Umbilical cord (tissue), 1 donor: ENCODE measurements at regions not wholly inside any gene's neighbourhood (a gene's known extent, or its start where the extent isn't known, plus 50 kb on each side); places are given as distances from the start of the nearest gene placed in this dataset.

ENCODE experiments used
- DNase-seq: peaks from one replicate; pipeline ENCODE4 v3.0.0-alpha.2; 2015; ENCODE audit warnings: low spot score

DNA sequence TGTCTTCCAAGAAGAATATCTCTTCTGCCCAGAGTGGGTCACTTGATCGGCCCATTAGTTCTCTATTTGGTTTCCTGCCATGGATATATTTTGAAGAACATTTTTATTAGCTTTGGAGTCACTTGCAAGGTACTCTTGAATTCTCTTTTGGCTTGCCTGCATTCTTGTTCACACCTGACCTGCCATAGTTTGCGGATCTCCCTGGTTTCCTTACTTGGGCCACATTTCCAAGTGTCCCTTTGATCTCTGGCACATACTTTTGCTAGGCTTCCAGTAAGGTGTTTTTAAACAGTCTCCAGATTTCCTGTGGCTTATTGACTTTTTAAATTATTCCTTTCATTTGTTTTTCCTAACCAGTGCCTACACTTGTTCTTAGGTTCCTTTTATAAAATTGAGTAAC, 488.5 kb upstream of the MDFIC2 start:
- no peak for DNase-seq

DNA sequence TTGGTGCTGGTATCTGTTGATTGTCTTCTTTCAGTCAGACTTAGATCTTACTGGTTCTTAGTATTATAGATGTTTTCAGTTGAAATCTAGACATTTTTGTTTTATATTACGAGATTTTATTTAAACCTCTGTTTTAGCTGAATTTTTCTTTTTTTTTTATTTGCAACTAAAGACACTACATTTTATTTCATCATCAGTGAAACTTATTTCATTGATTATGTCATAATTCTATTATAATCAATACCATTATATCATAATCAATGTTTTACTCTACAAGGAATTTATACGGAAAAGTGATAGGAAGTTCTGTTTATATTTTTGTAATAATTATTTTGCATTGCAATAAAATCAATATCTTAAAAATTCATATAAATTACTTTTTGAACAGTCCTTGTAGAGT, 477.4 kb upstream of the MDFIC2 start:
- DNase-seq, result no peak

DNA sequence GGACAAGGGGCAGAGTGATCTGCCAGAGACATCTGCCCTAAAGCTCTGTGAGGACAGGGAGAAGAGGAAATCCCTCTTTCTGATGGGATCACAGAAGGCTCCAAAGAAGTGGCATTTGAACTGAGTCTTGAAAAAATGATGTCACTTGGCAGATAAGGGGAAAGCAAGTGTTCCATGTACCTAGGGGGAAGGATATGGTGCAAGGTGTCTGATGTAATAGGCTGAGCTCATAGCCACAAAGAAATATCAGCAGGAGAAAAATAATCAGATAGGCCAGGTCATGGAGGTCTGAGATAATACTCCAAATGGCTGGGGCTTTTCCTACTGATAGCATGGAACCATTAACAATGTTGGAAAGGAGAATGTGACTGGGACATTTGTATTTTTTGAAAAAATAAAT, 468.4 kb upstream of the MDFIC2 start:
- DNase-seq, result no peak

DNA sequence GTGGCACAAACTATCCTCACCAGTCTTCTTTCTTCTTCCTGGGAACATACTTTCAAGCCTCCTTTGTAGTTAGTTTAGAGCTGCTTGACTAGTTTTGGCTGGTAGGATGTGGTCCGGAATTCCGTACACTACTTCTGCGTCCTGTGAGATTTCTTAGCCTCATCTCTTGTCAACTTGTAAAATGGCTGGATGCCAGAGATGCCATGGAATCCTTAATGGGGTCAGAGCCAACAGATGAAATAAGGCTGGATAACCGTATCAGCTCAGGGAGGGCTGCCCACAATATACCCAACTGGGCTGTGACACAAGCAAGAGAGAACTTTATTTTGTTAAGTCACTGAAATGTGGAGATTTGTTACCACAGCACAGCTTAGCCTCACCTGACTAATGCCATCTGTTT, 466.9 kb upstream of the MDFIC2 start:
- DNase-seq, result no peak

DNA sequence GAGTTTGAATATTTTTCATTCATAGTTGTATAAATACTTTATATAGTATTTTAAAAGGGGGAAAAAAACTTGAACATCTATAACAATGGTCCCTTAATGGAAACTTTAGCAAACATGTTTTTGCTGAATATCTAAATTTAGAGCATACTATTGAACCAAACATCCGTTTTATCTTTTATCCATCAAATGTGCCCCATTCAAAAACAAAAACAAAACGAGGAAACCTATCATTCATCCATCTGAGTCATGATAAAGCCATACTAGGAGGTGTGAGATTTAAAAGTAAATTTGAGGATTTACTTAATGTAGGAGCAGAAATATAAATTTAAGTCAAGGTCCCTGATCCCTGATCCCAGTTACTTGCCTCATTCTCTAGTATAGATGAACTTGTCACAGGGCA, 463.6 kb upstream of the MDFIC2 start:
- DNase-seq, result no peak

DNA sequence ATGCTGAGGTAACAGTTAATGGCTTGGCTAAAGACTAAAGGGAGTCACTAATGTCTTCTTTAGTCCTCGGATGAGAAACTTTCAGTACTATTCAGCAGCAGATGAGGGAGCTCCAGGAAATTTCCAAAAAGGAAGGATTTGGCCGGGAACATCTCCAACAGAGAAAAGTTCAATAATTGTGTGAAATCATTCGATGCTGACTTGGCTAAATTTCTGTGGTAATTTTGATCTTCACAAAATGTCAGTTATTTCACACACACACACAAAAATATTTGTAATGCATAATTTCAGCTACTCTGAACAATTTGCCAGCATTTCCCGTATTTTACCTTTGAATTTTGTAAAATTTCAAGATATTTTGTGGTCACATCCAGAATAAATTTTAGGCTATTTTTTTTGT, 462.8 kb upstream of the MDFIC2 start:
- DNase-seq, result no peak

DNA sequence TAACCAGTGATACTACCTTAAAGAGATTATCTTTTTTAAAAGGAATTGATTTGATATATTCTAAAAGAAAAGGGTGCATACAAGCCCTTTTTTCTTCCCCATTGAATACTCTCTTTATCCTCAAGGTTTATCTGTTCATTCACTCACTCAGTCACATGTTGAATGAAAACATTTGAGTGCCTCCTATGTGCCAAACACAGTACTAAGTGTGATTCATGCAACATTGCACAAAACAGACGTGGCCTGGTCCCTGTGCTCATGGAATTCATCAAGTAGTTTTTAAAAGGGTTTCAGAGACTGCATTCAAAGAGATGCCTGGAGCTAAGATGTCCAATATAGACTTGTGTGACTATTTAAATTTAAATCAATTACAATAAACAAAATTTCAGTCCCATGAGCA, 462.2 kb upstream of the MDFIC2 start:
- DNase-seq, result no peak

DNA sequence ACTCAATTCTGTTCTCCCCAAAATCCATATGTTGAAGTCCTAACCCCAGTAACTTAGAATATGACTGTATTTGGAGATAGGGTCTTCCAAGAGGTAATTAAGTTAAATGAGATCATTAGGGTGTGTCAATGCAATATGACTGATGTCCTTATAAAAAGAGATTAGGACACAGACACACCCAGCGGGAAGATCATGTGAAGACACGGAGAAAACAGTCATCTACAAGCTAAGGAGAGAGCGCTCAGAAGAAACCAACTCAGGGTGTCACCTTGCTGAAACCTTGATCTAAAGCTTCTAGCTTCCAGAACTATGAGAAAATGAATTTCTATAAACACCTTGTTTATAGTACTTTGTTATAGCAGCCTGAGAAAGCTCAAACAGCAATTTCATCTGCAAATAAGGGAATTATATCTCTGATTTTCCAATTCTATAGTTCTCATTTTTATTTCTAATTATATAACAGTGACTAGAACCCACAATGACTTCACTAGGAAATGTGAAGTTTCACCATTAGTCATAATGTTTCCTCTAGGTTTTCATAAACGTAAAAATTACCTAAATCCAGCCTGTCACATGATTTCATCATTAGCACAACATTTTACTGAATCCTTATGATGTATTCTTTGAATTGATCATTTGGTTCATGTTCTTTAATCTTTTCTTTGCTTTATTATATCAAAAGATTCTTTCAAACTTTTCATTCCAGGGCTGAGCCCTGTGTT, 459.1 kb upstream of the MDFIC2 start:
- DNase-seq, result no peak

DNA sequence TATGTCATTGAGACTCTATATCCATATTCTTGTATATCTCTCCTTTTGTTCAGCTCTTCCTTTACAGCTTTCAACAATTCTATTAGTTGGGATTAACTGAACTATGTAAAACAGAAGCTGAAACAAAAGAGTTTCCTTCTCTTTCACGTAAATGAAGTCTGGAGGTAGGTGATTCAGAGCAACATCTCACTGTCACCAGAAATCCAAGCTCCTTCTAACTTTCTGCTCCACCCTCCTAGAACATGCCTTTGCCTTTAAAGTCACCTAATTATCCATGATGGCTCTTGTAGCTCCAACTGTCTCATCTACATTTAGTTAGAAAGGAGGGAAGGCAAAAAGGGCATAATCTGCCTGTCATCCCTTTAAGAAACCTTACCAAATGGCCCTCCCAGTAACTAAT, 458.2 kb upstream of the MDFIC2 start:
- no peak for DNase-seq

DNA sequence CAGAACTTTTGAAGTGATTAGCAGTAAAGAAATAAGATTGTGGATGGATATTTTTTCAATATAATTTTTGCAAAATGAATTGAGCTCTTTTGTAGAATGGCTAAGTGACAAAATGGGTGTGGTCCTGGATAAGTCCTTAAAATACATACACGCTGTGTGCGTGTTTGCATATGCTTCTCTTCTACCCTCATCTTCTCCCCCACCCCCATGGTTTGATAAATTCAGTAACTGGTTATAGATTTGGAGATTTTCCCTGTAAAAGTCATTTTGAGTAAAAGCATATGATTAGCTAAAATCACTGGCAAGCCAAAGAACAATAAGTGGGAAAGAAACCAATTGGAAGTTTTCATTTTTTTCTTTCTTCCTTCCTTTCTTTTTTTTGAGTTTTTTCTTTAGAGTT, 453.9 kb upstream of the MDFIC2 start:
- no peak for DNase-seq

DNA sequence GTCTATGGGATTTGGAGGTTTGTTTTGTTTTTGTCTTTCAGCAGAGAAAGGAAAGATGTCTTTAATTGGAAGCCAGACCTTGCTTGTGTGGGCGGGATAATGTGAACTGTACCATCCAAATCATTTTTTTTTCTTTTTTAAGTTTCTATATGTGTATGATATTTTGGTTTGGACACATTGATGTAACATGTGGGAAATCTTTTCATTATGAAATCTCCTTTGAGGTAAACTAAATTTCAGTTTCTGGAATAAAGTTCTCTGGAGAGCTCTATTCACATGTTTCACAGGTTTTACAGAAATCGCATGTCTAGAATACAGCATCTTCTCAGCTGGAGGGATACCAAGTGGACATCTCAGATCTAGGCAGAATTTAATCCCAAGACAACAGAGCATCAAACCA, 451.5 kb upstream of the MDFIC2 start:
- no peak for DNase-seq

DNA sequence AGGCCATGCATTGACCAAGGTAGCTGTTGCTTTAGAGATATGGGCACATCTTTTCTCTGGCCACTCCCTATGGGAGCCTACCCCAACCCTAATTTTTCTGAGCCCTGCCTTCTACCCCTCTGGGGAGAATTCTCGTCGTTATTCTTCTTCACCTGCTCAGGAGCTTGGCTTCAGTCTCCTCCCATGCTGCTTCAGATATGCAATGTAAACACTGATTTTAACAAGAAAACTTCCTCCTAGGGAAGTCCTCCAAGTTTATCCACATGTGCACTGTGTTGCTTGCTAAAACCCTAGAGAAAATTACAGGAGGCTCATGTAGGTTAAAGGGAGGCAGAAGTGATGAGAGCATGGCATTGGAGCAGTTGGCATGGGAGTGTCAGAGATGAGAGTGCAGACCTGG, 445.2 kb upstream of the MDFIC2 start:
- no peak for DNase-seq

DNA sequence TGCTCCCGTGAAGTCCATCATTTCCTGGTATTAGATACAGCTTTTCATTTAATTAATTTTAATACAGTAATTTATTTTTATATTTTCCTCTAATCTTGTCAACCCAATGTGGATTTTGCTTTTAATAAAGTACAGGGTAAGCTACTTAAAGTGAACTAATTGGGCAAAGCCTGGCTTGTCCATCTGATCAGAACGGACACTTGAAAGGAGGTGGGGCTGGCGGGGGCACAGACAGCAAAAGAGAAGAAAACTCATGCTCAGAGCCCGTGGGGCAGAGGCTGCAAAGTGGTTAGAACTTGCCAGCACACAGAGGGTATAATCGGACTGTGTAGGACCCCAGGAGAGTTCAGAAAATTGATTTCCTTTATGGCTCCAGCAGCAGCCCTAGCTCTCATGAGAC, 443.1 kb upstream of the MDFIC2 start:
- DNase-seq, result no peak

DNA sequence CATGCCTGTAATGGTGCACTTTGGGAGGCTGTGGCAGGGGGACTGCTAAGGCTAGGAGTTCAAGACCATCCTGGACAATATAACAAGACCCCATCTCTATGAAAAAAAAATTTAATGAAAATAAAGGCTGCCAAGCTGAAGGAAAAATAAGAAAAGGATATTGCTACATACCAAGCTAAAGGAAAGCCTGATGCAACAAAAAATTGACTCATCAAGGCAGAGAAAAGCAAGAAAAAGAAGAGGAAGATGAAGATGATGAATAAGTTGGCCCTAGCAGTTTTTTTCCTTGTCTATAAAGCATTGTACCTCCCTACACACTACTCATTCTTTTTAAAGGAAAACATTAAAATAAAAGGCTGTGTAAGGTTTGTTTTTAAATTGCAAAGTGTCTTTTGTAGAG, 441.9 kb upstream of the MDFIC2 start:
- no peak for DNase-seq

DNA sequence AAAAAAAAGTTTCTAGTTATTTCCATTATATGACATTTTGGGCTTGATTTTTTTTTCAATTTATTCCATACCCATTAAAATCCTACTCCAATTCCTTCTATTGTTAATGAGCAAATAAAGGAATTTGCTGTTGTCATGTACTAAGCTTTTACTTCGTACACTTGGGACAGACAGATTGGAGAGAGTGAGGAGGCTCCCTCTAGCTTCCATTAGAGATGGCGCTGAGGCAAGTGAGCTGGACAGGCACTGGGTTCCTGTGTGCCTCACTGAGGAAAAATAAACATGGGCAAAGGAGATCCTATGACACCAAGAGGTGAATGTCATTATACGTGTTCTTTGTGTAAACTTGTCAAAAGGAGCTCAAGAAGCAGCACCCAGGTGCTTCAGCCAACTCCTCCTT, 441.1 kb upstream of the MDFIC2 start:
- no peak for DNase-seq

DNA sequence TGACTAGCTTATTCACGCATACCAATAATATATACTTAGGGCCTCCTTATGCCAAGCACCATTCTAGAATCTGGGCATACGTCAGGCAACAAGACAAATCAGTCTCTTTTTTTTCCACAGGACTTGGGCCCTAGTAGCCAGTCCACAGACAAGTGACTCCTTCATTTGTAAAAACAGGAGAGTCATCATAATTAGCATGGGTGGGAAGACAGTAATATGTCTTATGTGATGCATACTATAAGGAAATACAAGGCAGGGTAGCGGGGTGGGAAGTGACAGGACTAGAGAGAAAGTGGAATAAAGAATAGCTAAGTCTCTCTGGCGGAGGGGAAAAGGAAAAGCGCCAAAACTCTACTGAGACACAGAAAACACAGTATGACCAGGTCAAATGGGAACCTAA, 439.6 kb upstream of the MDFIC2 start:
- no peak for DNase-seq

DNA sequence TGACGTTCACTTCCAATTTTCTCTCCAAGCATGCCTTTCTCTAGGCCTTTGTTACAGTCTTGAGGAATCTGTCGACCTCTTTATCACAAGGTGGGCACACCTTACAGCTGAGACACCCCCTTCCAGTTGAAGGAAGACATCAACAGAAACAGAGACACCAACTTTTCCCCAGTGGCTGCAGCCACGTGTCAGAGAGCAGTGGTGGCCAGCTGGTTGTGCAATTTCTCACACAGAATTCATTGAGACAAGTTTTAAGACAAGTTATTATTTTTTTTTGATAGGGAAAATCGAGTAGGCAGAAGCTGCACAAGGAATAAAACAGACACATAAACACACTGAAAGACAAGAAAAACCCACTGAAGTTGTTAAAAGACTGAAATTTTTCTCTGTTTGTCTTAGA, 436.7 kb upstream of the MDFIC2 start:
- DNase-seq, result no peak

DNA sequence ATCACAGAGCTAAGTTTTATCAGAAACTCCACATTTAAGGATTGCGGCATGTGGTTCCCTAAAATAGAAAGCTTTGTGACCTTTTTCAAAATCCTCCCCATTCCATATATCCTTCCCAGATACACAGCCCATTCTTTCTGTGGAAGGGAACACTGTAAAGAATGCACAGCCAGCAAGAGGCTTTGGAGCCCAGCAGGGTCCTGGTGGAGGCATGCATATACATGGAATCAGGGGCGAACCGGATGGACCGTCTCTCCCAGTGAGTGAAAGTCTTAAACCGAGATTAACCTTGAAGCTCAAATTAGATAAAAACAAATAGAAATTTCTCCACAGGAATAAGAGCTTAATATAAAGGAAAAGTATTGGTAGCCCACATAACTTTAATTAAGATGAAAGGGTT, 436.2 kb upstream of the MDFIC2 start:
- no peak for DNase-seq

DNA sequence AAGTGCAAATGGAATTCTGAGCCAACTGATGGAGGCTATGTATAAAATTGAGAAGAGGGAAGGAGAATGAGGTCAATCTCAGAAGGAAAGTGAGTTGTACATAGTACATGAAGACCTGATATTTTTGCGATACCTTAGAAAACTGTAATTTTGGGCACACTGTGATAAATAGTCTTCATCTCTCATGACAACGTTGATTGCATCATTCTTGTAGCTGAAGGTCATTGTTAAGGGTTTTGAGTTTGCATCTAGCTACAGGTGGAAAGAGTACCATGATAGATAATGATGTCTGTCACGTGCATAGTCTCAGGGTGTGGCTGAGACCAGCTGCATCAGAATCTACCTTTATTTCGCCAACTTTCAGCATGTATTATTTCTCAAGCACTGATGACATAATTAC, 435.4 kb upstream of the MDFIC2 start:
- DNase-seq, result no peak

DNA sequence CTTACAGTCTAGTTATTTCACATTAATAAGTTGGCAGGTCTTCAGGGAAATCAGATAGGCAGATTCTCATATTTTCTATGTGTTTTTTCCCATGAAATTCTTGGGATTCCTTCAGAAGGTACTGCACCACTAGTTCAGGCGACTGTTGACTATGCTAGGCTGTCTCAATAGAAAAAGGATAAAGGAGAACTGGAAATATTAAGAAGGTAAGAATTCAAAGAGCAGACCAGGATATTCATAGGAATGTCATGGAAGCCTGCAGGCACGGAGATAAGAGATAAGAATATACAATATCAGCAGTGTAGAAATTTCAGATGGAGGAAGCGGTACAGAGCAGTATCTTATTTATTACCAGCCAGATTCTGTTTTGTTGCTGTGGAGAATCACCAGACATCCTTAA, 432.1 kb upstream of the MDFIC2 start:
- peak; percentile 40 for DNase-seq

DNA sequence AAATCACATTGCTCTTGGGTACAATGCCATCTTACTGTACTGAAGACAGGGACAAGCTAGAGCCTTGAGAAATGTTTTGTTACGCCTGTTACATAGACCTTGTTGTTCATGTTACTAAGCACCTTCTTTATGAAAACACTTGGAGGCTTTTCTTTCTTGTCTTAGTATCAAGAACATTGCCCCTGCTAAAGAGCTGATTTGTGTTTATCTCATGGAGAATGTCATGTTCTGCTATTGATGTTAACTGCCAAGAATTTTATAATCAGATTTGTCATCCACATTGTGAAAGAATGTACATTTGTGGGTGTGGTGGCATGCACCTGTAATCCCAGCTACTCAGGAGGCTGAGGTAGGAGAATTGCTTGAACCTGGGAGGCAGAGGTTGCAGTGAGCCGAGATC, 431.3 kb upstream of the MDFIC2 start:
- DNase-seq, result no peak

DNA sequence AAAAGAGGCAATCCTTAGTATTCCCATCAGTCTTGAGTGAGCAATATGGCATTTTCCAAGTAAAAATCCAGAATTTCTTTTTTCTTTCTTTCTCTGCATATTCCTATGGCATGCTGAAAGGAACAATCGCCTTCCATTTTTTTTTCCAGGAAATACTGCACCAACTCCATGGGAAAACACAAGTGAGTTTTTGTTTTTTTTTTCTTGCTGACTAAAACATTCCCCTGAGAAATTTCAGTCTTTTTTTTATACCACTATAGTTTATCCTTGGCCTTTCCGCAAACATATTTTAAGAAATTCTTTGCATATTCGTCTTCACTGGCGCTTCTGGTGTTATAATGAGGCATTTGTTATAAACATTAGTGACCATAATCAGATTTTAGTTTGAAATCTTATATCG, 429.6 kb upstream of the MDFIC2 start:
- no peak for DNase-seq

DNA sequence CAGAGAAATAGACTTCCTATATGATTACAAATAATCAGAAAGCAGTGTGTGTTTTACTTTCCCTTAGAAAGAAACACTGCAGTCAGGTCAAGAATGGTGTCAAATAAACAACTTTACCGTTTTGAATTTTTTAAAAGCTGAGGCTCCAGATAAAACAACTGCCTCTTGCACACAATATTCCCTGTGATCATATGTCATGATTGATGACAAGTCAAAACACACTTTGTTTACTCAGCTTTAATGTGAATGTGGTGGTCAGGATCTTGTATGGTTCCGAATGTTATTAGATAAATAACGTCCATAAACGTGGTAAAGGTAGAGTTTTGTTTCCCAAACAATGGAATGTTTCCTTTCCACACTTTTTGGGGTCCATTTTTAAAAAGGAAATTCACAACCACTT, 428.4 kb upstream of the MDFIC2 start:
- DNase-seq, result no peak

DNA sequence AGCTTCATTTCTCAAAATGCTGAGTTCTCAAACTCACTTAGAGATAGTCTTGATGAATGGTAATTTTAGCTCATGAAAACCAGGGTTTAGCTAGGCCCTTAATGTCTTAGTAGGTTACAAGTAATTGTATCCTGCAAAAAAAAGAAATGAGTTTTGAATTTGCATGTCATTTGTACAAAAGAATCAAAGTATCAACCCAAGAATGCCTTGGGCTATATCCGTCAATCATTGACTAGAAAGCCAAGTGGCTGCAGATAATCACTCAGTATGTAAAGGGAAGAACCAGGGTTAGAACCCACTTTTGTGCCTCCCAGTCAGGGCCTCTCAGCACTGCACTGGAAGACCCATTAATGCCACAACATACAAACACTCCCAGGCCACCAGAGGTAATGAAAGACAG, 427.6 kb upstream of the MDFIC2 start:
- no peak for DNase-seq

DNA sequence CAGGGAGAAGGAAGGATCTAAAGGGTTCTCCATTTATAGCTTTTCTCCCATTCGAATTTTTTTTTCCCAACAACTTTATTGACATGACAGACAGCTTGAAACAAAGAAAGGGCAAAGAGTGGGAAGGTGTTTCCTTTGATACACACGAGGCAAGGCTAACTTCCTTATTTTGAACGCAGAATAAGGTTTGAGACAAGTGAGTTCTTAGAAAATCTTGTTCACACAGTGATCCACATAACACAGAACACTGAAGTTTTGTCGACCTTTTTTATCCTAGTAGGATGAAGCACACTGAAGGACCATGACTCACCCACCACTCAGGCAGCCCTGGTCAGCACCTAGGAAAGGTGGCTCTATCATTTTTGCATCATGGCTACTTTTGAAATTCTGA, 425.8 kb upstream of the MDFIC2 start:
- DNase-seq, result no peak
